ENCODE measurements at regions not wholly inside any gene's neighbourhood (a gene's known extent, or its start where the extent isn't known, plus 50 kb on each side); places are given as distances from the start of the nearest gene placed in this dataset.

DNA sequence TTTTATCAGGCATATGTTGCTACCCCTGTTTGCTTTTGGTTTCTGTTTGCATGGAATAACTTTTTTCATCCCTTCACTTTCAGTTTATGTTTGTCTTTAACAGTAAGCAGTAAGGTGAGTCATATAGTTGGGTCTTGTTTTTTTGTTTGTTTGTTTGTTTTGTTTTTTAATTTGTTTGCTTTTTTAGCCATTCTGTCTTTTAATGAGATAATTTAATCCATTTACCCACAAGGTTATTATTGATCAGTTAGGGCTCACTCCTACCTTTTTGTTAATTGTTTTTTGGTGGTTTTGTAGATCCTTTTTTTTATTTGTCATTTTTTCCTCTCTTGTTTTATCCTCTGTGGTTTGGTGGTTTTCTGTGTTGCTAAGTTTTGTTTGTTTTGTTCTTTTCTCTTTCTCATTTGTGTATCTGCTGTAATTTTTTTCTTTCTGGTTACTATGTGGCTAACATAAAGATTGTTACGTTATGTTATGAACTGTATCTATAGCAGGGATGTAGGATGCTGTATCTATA lies 379.5 kb upstream of the MAD2L1 start:
- H3K36me3 Mint-ChIP-seq (ENCODE audit: low read depth): no peaks in the 10 kb centered on the region
- TF ChIP-seq, protein P1, sequence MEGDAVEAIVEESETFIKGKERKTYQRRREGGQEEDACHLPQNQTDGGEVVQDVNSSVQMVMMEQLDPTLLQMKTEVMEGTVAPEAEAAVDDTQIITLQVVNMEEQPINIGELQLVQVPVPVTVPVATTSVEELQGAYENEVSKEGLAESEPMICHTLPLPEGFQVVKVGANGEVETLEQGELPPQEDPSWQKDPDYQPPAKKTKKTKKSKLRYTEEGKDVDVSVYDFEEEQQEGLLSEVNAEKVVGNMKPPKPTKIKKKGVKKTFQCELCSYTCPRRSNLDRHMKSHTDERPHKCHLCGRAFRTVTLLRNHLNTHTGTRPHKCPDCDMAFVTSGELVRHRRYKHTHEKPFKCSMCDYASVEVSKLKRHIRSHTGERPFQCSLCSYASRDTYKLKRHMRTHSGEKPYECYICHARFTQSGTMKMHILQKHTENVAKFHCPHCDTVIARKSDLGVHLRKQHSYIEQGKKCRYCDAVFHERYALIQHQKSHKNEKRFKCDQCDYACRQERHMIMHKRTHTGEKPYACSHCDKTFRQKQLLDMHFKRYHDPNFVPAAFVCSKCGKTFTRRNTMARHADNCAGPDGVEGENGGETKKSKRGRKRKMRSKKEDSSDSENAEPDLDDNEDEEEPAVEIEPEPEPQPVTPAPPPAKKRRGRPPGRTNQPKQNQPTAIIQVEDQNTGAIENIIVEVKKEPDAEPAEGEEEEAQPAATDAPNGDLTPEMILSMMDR (IDR thresholded peaks at IDR 0.05): no peak
- H3K9me3 Mint-ChIP-seq: no peaks in the 10 kb centered on the region
- no peak for DNase-seq
- intact Hi-C loops (cut with micrococcal nuclease): no loop called here
- no peaks in the 10 kb centered on the region for H3K4me1 Mint-ChIP-seq
- no peaks in the 10 kb centered on the region for H3K27me3 Mint-ChIP-seq
- CTCF ChIA-PET: no interaction called here
- H3K4me3 Mint-ChIP-seq: no peak overlapping the region
- no peak for ATAC-seq (ENCODE audit: low read depth)
- no peak overlapping the region for H3K27ac Mint-ChIP-seq
- POLR2A ChIA-PET: no interaction called here

DNA sequence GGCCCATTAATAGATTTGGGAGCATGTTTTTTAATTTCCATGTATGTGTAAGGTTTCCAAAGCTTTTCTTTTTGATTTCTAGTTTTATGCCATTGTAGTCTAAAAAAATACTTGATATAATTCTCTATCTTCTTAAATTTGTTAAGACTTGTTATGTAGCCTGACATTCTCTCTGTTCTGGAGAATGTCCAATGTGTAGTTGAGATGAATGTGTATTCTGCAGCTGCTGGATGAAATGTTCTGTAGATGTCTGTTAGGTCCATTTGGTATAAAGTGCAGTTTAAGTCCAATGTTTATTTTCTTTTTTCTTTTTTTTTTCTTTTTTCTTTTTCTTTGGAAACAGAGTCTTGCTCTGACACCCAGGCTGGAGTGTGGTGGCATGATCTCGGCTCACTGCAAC lies 378.5 kb upstream of the MAD2L1 start:
- no peaks in the 10 kb centered on the region for H3K4me1 Mint-ChIP-seq
- no peaks in the 10 kb centered on the region for H3K36me3 Mint-ChIP-seq (ENCODE audit: low read depth)
- TF ChIP-seq, protein P1 (IDR thresholded peaks at IDR 0.05): no peak
- ATAC-seq (ENCODE audit: low read depth): no peak
- intact Hi-C loops (cut with micrococcal nuclease): no loop called here
- no peak overlapping the region for H3K4me3 Mint-ChIP-seq
- ChIA-PET CTCF (no interaction called here), POLR2A (no interaction called here)
- DNase-seq: no peak
- H3K27ac Mint-ChIP-seq: no peak overlapping the region
- no peaks in the 10 kb centered on the region for H3K9me3 Mint-ChIP-seq
- H3K27me3 Mint-ChIP-seq: no peaks in the 10 kb centered on the region

DNA sequence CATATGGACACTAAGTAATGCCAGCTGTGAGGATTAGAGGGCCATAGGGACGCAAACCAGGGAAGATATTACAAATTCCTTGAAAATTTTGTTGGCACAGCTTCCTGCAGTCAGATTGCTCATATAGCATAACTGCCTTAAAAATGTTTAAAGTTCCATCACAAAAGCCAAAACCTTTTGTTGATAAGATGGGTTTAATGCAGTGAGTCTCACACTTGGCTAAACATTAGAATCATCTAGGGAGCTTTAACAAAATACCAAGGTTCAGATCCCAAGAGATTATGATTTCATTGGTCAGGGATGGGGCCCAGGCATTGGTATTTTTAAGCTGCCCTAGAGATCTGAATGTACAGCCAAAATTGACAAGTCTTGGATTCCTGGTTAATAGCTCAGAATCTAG lies 376.5 kb upstream of the MAD2L1 start:
- Mint-ChIP-seq H3K4me3 (no peak overlapping the region), H3K9me3 (no peaks in the 10 kb centered on the region), H3K27me3 (no peaks in the 10 kb centered on the region), H3K4me1 (no peaks in the 10 kb centered on the region), H3K27ac (no peak overlapping the region), H3K36me3 (ENCODE audit: low read depth) (no peaks in the 10 kb centered on the region)
- ChIA-PET CTCF (no interaction called here), POLR2A (no interaction called here)
- DNase-seq (no peak), ATAC-seq (ENCODE audit: low read depth) (no peak)
- TF ChIP-seq, protein P1 (IDR thresholded peaks at IDR 0.05): no peak
- intact Hi-C loops (cut with micrococcal nuclease): no loop called here

GRCh38 chr4:120440730-120441129 lies 374.1 kb upstream of the MAD2L1 start:
- DNase-seq: no peak
- TF ChIP-seq, protein P1 (IDR thresholded peaks at IDR 0.05): no peak
- Mint-ChIP-seq H3K27ac (no peak overlapping the region), H3K4me3 (no peak overlapping the region), H3K4me1 (no peaks in the 10 kb centered on the region), H3K36me3 (ENCODE audit: low read depth) (no peaks in the 10 kb centered on the region), H3K27me3 (no peaks in the 10 kb centered on the region), H3K9me3 (no peaks in the 10 kb centered on the region)
- POLR2A ChIA-PET: no interaction called here
- no peak for ATAC-seq (ENCODE audit: low read depth)
- CTCF ChIA-PET: no interaction called here
- intact Hi-C loops (cut with micrococcal nuclease): no loop called here

DNA sequence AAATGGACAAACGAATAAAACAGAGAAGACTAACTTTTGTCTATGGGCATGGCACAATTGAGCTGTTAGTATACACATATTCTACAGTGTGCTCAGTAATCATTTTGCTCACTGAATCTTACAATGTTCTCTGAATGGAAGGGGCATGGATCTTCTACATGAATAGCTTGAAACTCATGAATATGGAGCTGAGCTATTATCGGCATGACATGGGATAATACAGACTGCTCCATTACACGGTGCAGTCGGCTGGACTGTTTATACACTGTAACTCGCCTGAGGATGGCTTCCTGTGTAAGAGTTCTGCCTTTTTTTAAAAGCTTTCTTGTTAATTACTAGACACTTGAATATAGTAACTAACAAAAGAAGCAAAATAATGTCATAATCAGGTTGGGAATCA lies 368.5 kb upstream of the MAD2L1 start:
- H3K27ac Mint-ChIP-seq: no peak overlapping the region
- DNase-seq (no peak), ATAC-seq (ENCODE audit: low read depth) (no peak)
- intact Hi-C loops (cut with micrococcal nuclease): no loop called here
- no peaks in the 10 kb centered on the region for H3K27me3 Mint-ChIP-seq
- no peaks in the 10 kb centered on the region for H3K4me1 Mint-ChIP-seq
- H3K36me3 Mint-ChIP-seq (ENCODE audit: low read depth): no peaks in the 10 kb centered on the region
- H3K9me3 Mint-ChIP-seq: no peaks in the 10 kb centered on the region
- H3K4me3 Mint-ChIP-seq: no peak overlapping the region
- TF ChIP-seq, protein P1 (IDR thresholded peaks at IDR 0.05): no peak
- ChIA-PET POLR2A (no interaction called here), CTCF (no interaction called here)

All from activated B cell treated with CpG ODN at 0.5 μM for 24 hours (primary cell).